MCF 10A (cell line): ENCODE measurements at regions not wholly inside any gene's neighbourhood (a gene's known extent, or its start where the extent isn't known, plus 50 kb on each side); places are given as distances from the start of the nearest gene placed in this dataset.
A peak's percentile ranks its signal among the peaks of the same experiment; 100 is the strongest.

ENCODE experiments used
- BruUV-seq: library from RNA; stranded (reverse); fragments of 400-500 nt; replicated peaks from 2 replicates; lab custom pipeline; 2021; lab: Mats Ljungman, UMichigan
- CTCF ChIA-PET: fragments of 300-600 bp; sonication (Branson Sonifier 250); formaldehyde crosslinking; extraction: SDS; loops from one replicate; lab custom pipeline; 2021; ENCODE audit warnings: antibody characterized with exemption, inconsistent platforms; lab: Yijun Ruan, JAX
- POLR2A ChIA-PET: fragments of 300-600, 350-650 bp; sonication (Branson Sonifier 250); formaldehyde crosslinking; extraction: SDS; loops from one replicate; lab custom pipeline; 2020; ENCODE audit warnings: antibody characterized with exemption, inconsistent platforms; lab: Yijun Ruan, JAX
- DNase-seq: peaks from one replicate; pipeline ENCODE4 v3.0.0-alpha.2; 2018; ENCODE audit not compliant: unreplicated experiment
- H3K27ac Mint-ChIP-seq: one replicate; pipeline ENCODE4 v1.8.0; 2022; ENCODE audit warnings: mild to moderate bottlenecking, low read depth, mixed read lengths; ENCODE audit not compliant: unreplicated experiment
- H3K27me3 Mint-ChIP-seq: one replicate; pipeline ENCODE4 v1.8.0; 2022; ENCODE audit warnings: mixed read lengths; ENCODE audit not compliant: insufficient read depth, unreplicated experiment
- H3K36me3 Mint-ChIP-seq: one replicate; pipeline ENCODE4 v1.8.0; 2022; ENCODE audit warnings: mild to moderate bottlenecking, moderate library complexity, mixed read lengths; ENCODE audit not compliant: insufficient read depth, unreplicated experiment
- H3K4me1 Mint-ChIP-seq: one replicate; pipeline ENCODE4 v1.8.0; 2022; ENCODE audit warnings: mixed read lengths; ENCODE audit not compliant: insufficient read depth, unreplicated experiment
- H3K4me3 Mint-ChIP-seq: one replicate; pipeline ENCODE4 v1.8.0; 2022; ENCODE audit warnings: mild to moderate bottlenecking, moderate library complexity, mixed read lengths; ENCODE audit not compliant: unreplicated experiment
- H3K9me3 Mint-ChIP-seq: one replicate; pipeline ENCODE4 v1.8.0; 2022; ENCODE audit warnings: mixed read lengths; ENCODE audit not compliant: unreplicated experiment
- CTCF ChIP-seq: fragments of 200-600 bp; IDR thresholded peaks from one replicate; pipeline ENCODE4 v1.8.0; 2022; ENCODE audit warnings: antibody characterized with exemption, mild to moderate bottlenecking; ENCODE audit not compliant: unreplicated experiment
- intact Hi-C: fragments of 100-400 bp; cut with micrococcal nuclease; formaldehyde crosslinking; loops from 2 replicates; pipeline ENCODE4 v1.14.1; 2022

GRCh38 chr2:200252265-200253067 is 54.0 kb upstream of the SPATS2L start:
- Mint-ChIP-seq H3K27ac (no peak overlapping the region), H3K36me3 (no peaks in the 10 kb centered on the region), H3K4me1 (no peaks in the 10 kb centered on the region), H3K27me3 (no peaks in the 10 kb centered on the region), H3K4me3 (no peak overlapping the region), H3K9me3 (no peaks in the 10 kb centered on the region)
- ChIA-PET CTCF (interaction anchor here (0.7 to 1.1 kb wide), 3 partner anchors 31 to 171 kb away, joined by 3 read pairs; no protein-coding TSS in a partner anchor), POLR2A (no interaction called here)
- peak; percentile 4 for DNase-seq
- intact Hi-C loops, result no loop called here
- TF ChIP-seq CTCF, result no peak
- BruUV-seq, result no TSS peak

GRCh38 chr2:200253639-200254038 is 52.9 kb upstream of the SPATS2L start:
- peak; percentile 28 for DNase-seq
- TF ChIP-seq CTCF, result no peak
- ChIA-PET POLR2A (no interaction called here), CTCF (interaction anchor here (0.7 to 1.1 kb wide), 3 partner anchors 16 to 59 kb away, joined by 3 to 4 read pairs (median 4); no protein-coding TSS in a partner anchor)
- H3K4me3 Mint-ChIP-seq, result no peak overlapping the region
- H3K27ac Mint-ChIP-seq, result no peak overlapping the region
- no peaks in the 10 kb centered on the region for H3K27me3 Mint-ChIP-seq
- H3K36me3 Mint-ChIP-seq, result no peaks in the 10 kb centered on the region
- no peaks in the 10 kb centered on the region for H3K9me3 Mint-ChIP-seq
- no peaks in the 10 kb centered on the region for H3K4me1 Mint-ChIP-seq
- intact Hi-C loops, result no loop called here
- BruUV-seq, result no TSS peak

- H3K9me3 Mint-ChIP-seq, result no peaks in the 10 kb centered on the region
- no peak overlapping the region for H3K27ac Mint-ChIP-seq
- BruUV-seq, result no TSS peak
- intact Hi-C loops, result no loop called here
- H3K36me3 Mint-ChIP-seq, result no peaks in the 10 kb centered on the region
- ChIA-PET CTCF (interaction anchor here (0.6 to 1.0 kb wide), 3 partner anchors 15 to 50 kb away, joined by 3 to 4 read pairs (median 3); no protein-coding TSS in a partner anchor), POLR2A (no interaction called here)
- H3K27me3 Mint-ChIP-seq, result no peaks in the 10 kb centered on the region
- no peak for DNase-seq
- H3K4me3 Mint-ChIP-seq, result no peak overlapping the region
- H3K4me1 Mint-ChIP-seq, result peaks cover 8% of the 10 kb centered on the region
- no peak for TF ChIP-seq CTCF
Observed at GRCh38 chr2:200254773-200255172, 51.7 kb upstream of the SPATS2L start.

- no peak for TF ChIP-seq CTCF
- Mint-ChIP-seq H3K4me3 (no peak overlapping the region), H3K4me1 (peaks cover 10% of the 10 kb centered on the region), H3K27ac (no peak overlapping the region), H3K9me3 (no peaks in the 10 kb centered on the region), H3K27me3 (no peaks in the 10 kb centered on the region), H3K36me3 (no peaks in the 10 kb centered on the region)
- ChIA-PET CTCF (no interaction called here), POLR2A (interaction anchor here (1.0 kb wide), 1 partner anchor 9 kb away, joined by 4 read pairs; no protein-coding TSS in a partner anchor)
- intact Hi-C loops, result no loop called here
- no TSS peak for BruUV-seq
- no peak for DNase-seq
Observed at GRCh38 chr2:200255549-200255948, 50.9 kb upstream of the SPATS2L start.
